Cardiac muscle cell (in vitro differentiated cells and primary cell): ENCODE measurements at regions not wholly inside any gene's neighbourhood (a gene's known extent, or its start where the extent isn't known, plus 50 kb on each side); places are given as distances from the start of the nearest gene placed in this dataset.
A peak's percentile ranks its signal among the peaks of the same experiment; 100 is the strongest.

Experiments used
- DNase-seq, 2 donors: peaks; one replicate each; pipeline versions ENCODE4 v3.0.0 to v3.0.0-alpha.2; 2010 to 2017; ENCODE audit warnings: low read depth in 1 of 2, low spot score in 1 of 2
- H3K27ac ChIP-seq: fragments of 200-600 bp; sonication (generic); 2 replicates; pipeline ENCODE4 v1.5.1; 2016
- H3K27me3 ChIP-seq: fragments of 200-600 bp; sonication (generic); 2 replicates; pipeline ENCODE4 v1.6.0; 2016; ENCODE audit warnings: control low read depth
- H3K36me3 ChIP-seq: fragments of 200-600 bp; sonication (generic); 2 replicates; pipeline ENCODE4 v1.5.1; 2016; ENCODE audit warnings: control low read depth
- H3K4me1 ChIP-seq: fragments of 200-600 bp; sonication (generic); 2 replicates; pipeline ENCODE4 v1.8.1; 2017; ENCODE audit warnings: low read depth, mild to moderate bottlenecking, mixed run types
- H3K4me3 ChIP-seq: fragments of 200-600 bp; sonication (generic); 2 replicates; pipeline ENCODE4 v1.5.1; 2016; ENCODE audit warnings: mild to moderate bottlenecking
- H3K9me3 ChIP-seq: fragments of 200-600 bp; sonication (generic); 2 replicates; pipeline ENCODE4 v1.5.1; 2017; ENCODE audit warnings: low read depth, mild to moderate bottlenecking, control low read depth
- CTCF ChIP-seq: IDR thresholded peaks from 2 replicates; pipeline ENCODE4 v1.5.1; 2012; ENCODE audit warnings: low read depth, mild to moderate bottlenecking, low read length

- Histone ChIP-seq H3K27ac (no peak overlapping the region), H3K9me3 (no peaks in the 10 kb centered on the region), H3K4me3 (no peak overlapping the region), H3K27me3 (peaks cover 21% of the 10 kb centered on the region), H3K36me3 (no peaks in the 10 kb centered on the region), H3K4me1 (no peaks in the 10 kb centered on the region)
- peak in 1 of 2 donors; percentile 68 for DNase-seq
- no peak for TF ChIP-seq CTCF
These were observed 314.8 kb upstream of the HS6ST1 start for GRCh38 chr2:128633501-128633900.

- no peak overlapping the region for H3K4me3 ChIP-seq
- H3K36me3 ChIP-seq, result no peaks in the 10 kb centered on the region
- DNase-seq, result peak in 1 of 2 donors; percentile 40
- no peaks in the 10 kb centered on the region for H3K4me1 ChIP-seq
- H3K27me3 ChIP-seq, result peaks cover 22% of the 10 kb centered on the region
- H3K9me3 ChIP-seq, result no peaks in the 10 kb centered on the region
- H3K27ac ChIP-seq, result no peak overlapping the region
- TF ChIP-seq CTCF, result no peak
These were observed 316.8 kb upstream of the HS6ST1 start for GRCh38 chr2:128635361-128635900.

- Histone ChIP-seq H3K27ac (no peak overlapping the region), H3K4me1 (no peaks in the 10 kb centered on the region), H3K9me3 (no peaks in the 10 kb centered on the region), H3K27me3 (peaks cover 18% of the 10 kb centered on the region), H3K36me3 (no peaks in the 10 kb centered on the region), H3K4me3 (no peak overlapping the region)
- no peak for DNase-seq
- no peak for TF ChIP-seq CTCF
These were observed 318.1 kb upstream of the HS6ST1 start for GRCh38 chr2:128636802-128637147.

- Histone ChIP-seq H3K36me3 (no peaks in the 10 kb centered on the region), H3K4me1 (no peaks in the 10 kb centered on the region), H3K27me3 (peaks cover 13% of the 10 kb centered on the region), H3K27ac (no peak overlapping the region), H3K9me3 (no peaks in the 10 kb centered on the region), H3K4me3 (no peak overlapping the region)
- DNase-seq, result no peak
- no peak for TF ChIP-seq CTCF
These were observed 318.9 kb upstream of the HS6ST1 start for GRCh38 chr2:128637481-128638155.

GRCh38 chr2:128638341-128639119 is 319.9 kb upstream of the HS6ST1 start:
- no peak for DNase-seq
- H3K4me3 ChIP-seq, result no peak overlapping the region
- H3K27me3 ChIP-seq, result peaks cover 21% of the 10 kb centered on the region
- no peak for TF ChIP-seq CTCF
- no peak overlapping the region for H3K27ac ChIP-seq
- no peaks in the 10 kb centered on the region for H3K9me3 ChIP-seq
- H3K4me1 ChIP-seq, result no peaks in the 10 kb centered on the region
- H3K36me3 ChIP-seq, result no peaks in the 10 kb centered on the region
